ENCODE measurements at regions not wholly inside any gene's neighbourhood (a gene's known extent, or its start where the extent isn't known, plus 50 kb on each side); places are given as distances from the start of the nearest gene placed in this dataset.
"Not testable (repeated sequence)": the region's sequence is repeated elsewhere in the genome, so short reads cannot be mapped to it uniquely, and the experiment has no call there.

- DNase-seq = no peak
Observed at GRCh38 chr1:194078765-194079164, 892.4 kb upstream of the B3GALT2 start.

DNA sequence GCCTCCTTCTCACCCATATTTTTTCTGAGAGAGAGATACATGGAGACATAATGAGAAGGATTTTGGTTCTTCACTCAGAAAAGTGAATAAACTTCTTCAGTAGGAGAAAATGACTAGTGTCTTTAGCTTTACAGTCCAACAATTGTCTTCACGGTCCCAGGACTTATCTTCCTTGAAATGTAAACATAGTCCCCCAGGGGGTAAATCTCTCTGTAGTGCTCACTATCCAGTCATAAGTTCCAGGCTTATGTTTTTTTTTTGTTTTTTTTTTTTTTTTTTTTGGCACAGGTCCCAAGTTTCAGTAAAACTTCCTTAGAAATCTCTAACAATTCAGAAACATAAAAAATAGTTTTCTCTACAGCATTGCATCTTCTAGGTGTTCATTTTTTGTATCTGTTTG lies 890.2 kb upstream of the B3GALT2 start:
- no peak for DNase-seq

- DNase-seq = no peak
Observed at GRCh38 chr1:194073833-194074232, 887.4 kb upstream of the B3GALT2 start.

GRCh38 chr1:194071205-194071604 lies 884.8 kb upstream of the B3GALT2 start:
- DNase-seq = no peak

- DNase-seq = no peak
Observed at GRCh38 chr1:194069831-194070218, 883.4 kb upstream of the B3GALT2 start.

- DNase-seq = no peak
Observed at GRCh38 chr1:194069168-194069830, 882.9 kb upstream of the B3GALT2 start.

GRCh38 chr1:194068446-194069167 lies 882.2 kb upstream of the B3GALT2 start:
- DNase-seq = no peak

DNA sequence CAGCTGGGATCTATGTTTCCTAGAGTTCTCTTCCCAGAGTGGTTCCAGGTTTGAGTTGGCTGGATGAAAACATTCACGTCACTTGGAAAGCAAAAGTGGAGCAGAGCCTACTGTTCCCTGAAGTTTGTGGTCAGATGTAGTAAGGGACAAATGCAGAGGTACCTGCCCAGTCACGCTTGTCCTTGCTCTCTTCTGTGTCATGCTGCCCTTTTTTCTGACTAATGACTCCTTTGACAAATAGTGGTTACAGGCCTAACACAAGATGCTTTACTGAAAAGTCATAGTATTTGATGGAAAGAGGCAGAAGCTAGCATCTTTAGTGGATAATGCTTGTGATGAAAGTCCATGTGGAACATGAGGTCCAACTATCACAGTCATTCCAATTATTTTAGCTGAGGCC lies 881.4 kb upstream of the B3GALT2 start:
- no peak for DNase-seq

- no peak for DNase-seq
Observed at GRCh38 chr1:194062962-194063361, 876.5 kb upstream of the B3GALT2 start.

DNA sequence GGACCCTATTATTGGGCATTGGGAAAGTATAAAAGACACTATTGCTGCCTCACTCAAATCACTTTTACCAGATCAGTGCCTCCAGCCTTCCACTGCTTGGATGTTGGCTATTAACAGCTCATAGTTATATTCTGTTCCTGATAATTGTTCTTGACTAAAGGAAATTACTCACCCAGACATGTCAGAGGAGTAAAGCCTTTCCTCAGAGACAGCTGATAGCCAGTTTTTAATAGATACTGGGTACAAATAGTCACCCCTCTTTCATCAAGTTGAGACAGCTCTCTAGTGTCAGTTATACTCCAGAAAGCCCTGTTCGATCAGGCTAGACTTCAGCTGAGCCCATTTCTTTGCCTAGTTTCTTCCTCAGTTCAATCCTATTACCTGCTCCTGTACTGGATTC lies 876.1 kb upstream of the B3GALT2 start:
- DNase-seq = no peak

DNA sequence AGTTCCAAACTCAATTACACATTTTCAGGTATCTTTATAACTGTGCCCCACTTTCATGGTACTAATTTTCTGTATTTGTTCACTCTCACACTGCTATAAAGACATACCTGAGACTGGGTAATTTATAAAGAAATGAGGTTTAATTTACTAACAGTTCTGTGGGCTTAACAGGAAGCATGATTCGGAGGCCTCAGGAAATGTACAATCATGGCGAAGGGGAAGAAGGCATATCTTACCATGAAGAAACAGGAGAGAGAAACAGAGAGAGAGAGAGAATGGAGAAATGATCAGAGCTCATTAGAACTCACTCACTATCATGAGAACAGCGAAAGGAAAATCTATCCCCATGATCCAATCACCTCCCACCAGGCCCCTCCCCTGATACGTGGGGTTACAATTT lies 874.1 kb upstream of the B3GALT2 start:
- DNase-seq = no peak

GRCh38 chr1:194058268-194058667 lies 871.9 kb upstream of the B3GALT2 start:
- DNase-seq = not testable (repeated sequence)

DNA sequence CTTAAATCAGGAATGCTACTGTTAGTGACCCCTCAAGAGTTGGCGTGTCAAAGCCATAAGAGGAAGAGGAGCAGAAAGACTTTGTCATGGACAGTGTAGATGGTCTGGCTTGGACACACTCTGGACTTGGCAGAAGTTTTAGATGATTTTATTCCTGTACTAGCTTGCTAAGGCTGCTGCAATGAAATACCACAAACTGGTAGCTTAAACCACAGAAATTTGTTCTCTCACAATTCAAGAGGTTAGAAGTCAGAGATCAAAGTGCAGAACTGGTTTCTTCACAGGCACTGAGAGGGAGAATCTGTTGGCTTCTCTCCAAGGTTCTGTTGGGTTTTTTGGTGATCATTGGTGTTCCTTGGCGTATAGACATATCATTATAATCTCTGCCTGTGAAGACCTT lies 869.8 kb upstream of the B3GALT2 start:
- no peak for DNase-seq

DNA sequence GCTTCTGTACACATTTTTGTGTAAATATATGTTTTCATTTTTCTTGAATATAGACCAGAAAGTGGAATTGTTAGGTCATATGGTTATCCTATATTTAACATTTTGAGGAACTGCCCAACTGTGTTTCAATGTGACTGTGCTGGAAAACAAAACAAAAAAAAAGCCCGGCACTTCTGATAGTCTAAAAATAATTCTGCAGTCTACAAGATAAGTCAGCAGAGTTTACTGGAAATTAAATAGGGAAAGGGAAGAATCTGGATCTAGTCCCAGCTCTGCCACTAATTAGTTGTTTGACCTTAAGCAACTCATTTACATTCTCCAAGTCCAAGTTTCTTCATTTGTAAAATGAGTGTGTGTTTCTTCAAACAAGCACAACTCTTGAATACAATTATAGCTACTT lies 869.1 kb upstream of the B3GALT2 start:
- no peak for DNase-seq

GRCh38 chr1:194052514-194053338 lies 866.3 kb upstream of the B3GALT2 start:
- no peak for DNase-seq

GRCh38 chr1:194047921-194048320 lies 861.5 kb upstream of the B3GALT2 start:
- DNase-seq = no peak

DNA sequence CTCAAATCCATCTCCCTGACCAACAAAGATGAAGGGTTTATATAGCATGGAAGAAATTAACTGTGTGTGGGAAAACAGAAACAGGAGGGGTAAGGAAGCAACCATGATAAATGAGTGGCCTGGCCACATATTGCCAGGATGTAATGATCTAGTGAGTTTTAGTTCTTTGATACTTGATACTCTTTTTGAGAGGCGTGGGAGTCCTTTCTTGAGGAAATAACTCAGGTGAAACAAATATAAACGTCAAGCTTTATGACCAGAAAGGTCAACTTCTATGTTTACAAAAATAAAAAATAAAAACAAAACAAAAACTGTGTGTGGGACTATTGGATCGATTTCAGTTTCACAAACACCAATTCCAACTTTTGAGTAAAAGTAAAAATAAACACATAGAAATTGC lies 860.8 kb upstream of the B3GALT2 start:
- no peak for DNase-seq

GRCh38 chr1:194045416-194045815 lies 859.0 kb upstream of the B3GALT2 start:
- DNase-seq = no peak

DNA sequence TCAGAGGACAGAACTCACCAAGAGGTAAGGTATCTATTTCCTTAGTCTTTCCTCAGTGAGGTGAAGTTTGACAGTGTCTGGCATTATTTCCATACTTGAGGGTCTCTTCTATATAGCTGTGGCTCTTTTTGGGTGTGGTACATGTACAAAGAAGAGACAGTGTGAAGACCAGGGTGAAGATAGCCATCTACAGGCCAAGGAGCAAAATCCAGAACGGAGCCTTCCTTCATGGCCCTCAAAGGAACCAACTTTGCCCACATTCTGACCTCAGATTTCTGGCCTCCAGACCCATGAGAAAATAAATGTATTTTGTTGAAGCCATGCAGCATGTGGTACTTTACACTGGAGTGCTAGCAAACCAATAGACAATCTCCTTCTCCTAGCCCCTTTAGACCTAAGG lies 858.5 kb upstream of the B3GALT2 start:
- no peak for DNase-seq

- DNase-seq = no peak
Observed at GRCh38 chr1:194043984-194044755, 857.8 kb upstream of the B3GALT2 start.

DNA sequence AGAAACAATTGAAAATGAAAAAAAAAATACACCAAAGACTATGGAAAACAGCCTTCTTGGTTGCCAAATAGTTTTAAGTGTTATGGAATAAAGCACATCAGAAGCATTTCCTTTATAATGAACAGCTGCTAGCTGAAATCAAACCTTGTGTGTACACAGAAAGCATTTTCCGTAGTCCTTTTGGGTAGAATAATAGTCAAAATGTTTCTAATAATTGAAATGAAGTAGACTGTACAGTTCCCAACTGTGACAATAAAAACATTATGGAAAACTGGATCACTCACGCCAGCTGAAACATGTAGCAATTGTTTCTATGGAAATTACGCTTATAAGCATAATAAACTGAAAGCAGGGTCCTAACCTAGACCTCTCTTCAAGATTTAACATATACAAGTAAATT lies 856.3 kb upstream of the B3GALT2 start:
- no peak for DNase-seq

GRCh38 chr1:194040496-194040895 lies 854.1 kb upstream of the B3GALT2 start:
- DNase-seq = no peak

- no peak for DNase-seq
Observed at GRCh38 chr1:194039578-194039977, 853.2 kb upstream of the B3GALT2 start.

Data from activated T-cell treated with anti-CD3 and anti-CD28 coated beads for 4 hours (primary cell).